ENCODE measurements at regions not wholly inside any gene's neighbourhood (a gene's known extent, or its start where the extent isn't known, plus 50 kb on each side); places are given as distances from the start of the nearest gene placed in this dataset.
"Not testable (repeated sequence)": the region's sequence is repeated elsewhere in the genome, so short reads cannot be mapped to it uniquely, and the experiment has no call there.

GRCh38 chr13:38283346-38283745, 66.3 kb upstream of the UFM1 start:
- no peak for DNase-seq

- DNase-seq: no peak
Measured at GRCh38 chr13:38265132-38265497, 84.5 kb upstream of the UFM1 start.

- DNase-seq: no peak
Measured at GRCh38 chr13:38264363-38265131, 85.1 kb upstream of the UFM1 start.

GRCh38 chr13:38262211-38262610, 87.4 kb upstream of the UFM1 start:
- no peak for DNase-seq

- DNase-seq: no peak
Measured at GRCh38 chr13:38255600-38255999, 94.1 kb upstream of the UFM1 start.

GRCh38 chr13:38239874-38240273, 109.8 kb upstream of the UFM1 start:
- no peak for DNase-seq

GRCh38 chr13:38228322-38228721, 121.3 kb upstream of the UFM1 start:
- DNase-seq: no peak

GRCh38 chr13:38226496-38226895, 123.2 kb upstream of the UFM1 start:
- no peak for DNase-seq

- DNase-seq: peak; percentile 0 to 24
Measured at GRCh38 chr13:38223089-38223488, 126.6 kb upstream of the UFM1 start.

- not testable (repeated sequence) for DNase-seq
Measured at GRCh38 chr13:38221120-38221519, 128.5 kb upstream of the UFM1 start.

- no peak for DNase-seq
Measured at GRCh38 chr13:38216181-38216580, 133.5 kb upstream of the UFM1 start.

- no peak for DNase-seq
Measured at GRCh38 chr13:38213314-38213713, 136.3 kb upstream of the UFM1 start.

GRCh38 chr13:38210928-38211596, 138.6 kb upstream of the UFM1 start:
- no peak for DNase-seq

- no peak for DNase-seq
Measured at GRCh38 chr13:38204556-38204955, 145.1 kb upstream of the UFM1 start.

GRCh38 chr13:38202740-38203139, 146.9 kb upstream of the UFM1 start:
- no peak for DNase-seq

- DNase-seq: no peak
Measured at GRCh38 chr13:38191016-38191415, 158.6 kb upstream of the UFM1 start.

GRCh38 chr13:38180670-38181069, 169.0 kb upstream of the UFM1 start:
- DNase-seq: no peak

- no peak for DNase-seq
Measured at GRCh38 chr13:38180126-38180525, 169.5 kb upstream of the UFM1 start.

- no peak for DNase-seq
Measured at GRCh38 chr13:38176664-38177063, 173.0 kb upstream of the UFM1 start.

GRCh38 chr13:38173403-38173802, 176.2 kb upstream of the UFM1 start:
- no peak for DNase-seq

GRCh38 chr13:38167164-38167822, 182.4 kb upstream of the UFM1 start:
- DNase-seq: no peak

GRCh38 chr13:38166116-38166515, 183.5 kb upstream of the UFM1 start:
- no peak for DNase-seq

- no peak for DNase-seq
Measured at GRCh38 chr13:38160131-38160530, 189.5 kb upstream of the UFM1 start.

- DNase-seq: no peak
Measured at GRCh38 chr13:38159710-38160109, 189.9 kb upstream of the UFM1 start.

Measured in SW 1271 (cell line).